ENCODE measurements at regions not wholly inside any gene's neighbourhood (a gene's known extent, or its start where the extent isn't known, plus 50 kb on each side); places are given as distances from the start of the nearest gene placed in this dataset.

DNA sequence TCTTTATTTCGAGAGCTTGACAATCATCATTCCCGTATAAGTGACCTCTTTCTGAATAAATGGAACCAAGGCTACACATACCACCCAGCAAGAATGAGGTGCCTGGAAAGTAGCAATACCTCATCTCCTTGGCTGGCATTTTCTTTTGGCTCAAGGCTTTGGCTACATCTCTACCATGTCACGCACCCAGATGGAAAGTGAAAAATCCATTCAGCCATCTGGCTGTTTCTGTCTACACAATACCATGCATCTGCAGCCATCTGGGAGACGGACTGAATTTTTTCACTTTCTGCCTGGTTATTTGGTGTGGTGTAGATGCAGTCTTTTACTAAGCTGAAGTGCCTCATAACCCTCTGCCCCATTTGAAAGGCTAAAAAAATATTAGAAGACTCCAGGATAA lies 566.9 kb downstream of the BCL11A start:
- Mint-ChIP-seq H3K36me3 (ENCODE audit: insufficient read depth) (no peaks in the 10 kb centered on the region), H3K9me3 (no peaks in the 10 kb centered on the region), H3K27ac (no peak overlapping the region), H3K27me3 (no peaks in the 10 kb centered on the region), H3K4me3 (no peak overlapping the region), H3K4me1 (ENCODE audit: low read depth in 2 of 2) (no peaks in the 10 kb centered on the region)
- ATAC-seq (replicated peaks) (no peak), DNase-seq (no peak)

DNA sequence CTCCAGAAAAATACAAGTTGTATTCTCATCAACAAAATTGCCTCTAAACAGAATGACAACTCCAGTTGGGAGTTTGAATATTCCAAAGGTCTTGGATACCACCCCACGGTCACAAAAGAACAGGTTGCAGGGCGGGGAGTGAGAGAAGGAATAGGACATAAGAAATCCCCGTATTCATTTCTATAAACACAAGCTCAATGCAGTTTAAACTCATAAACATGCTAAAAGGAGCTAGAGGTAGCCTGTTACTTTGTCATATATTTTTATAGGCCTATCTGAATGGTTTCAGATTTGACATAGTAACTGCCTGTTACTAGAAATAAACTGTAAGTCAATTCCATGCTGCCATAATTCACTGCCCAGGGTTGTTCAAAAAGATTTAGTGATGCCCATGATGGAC lies 567.5 kb downstream of the BCL11A start:
- H3K27ac Mint-ChIP-seq, result no peak overlapping the region
- no peak overlapping the region for H3K4me3 Mint-ChIP-seq

GRCh38 chr2:59974051-59974766 lies 579.2 kb downstream of the BCL11A start:
- no peak for ATAC-seq (replicated peaks)
- H3K27ac Mint-ChIP-seq, result no peak overlapping the region
- no peak for DNase-seq

More for the DNA sequence above, 567.5 kb downstream of the BCL11A start:
- Mint-ChIP-seq H3K27me3 (no peaks in the 10 kb centered on the region), H3K9me3 (no peaks in the 10 kb centered on the region), H3K36me3 (ENCODE audit: insufficient read depth) (no peaks in the 10 kb centered on the region), H3K4me1 (ENCODE audit: low read depth in 2 of 2) (no peaks in the 10 kb centered on the region)
- ATAC-seq (replicated peaks) (no peak), DNase-seq (no peak)

GRCh38 chr2:59969161-59969560 lies 584.3 kb downstream of the BCL11A start:
- DNase-seq, result no peak
- H3K4me3 Mint-ChIP-seq, result no peak overlapping the region
- ATAC-seq (replicated peaks), result no peak
- H3K36me3 Mint-ChIP-seq (ENCODE audit: insufficient read depth), result no peaks in the 10 kb centered on the region
- no peaks in the 10 kb centered on the region for H3K27me3 Mint-ChIP-seq
- no peak overlapping the region for H3K27ac Mint-ChIP-seq
- no peaks in the 10 kb centered on the region for H3K9me3 Mint-ChIP-seq
- H3K4me1 Mint-ChIP-seq (ENCODE audit: low read depth in 2 of 2), result no peaks in the 10 kb centered on the region

More at GRCh38 chr2:59974051-59974766, 579.2 kb downstream of the BCL11A start:
- Mint-ChIP-seq H3K4me3 (no peak overlapping the region), H3K4me1 (ENCODE audit: low read depth in 2 of 2) (no peaks in the 10 kb centered on the region), H3K27me3 (no peaks in the 10 kb centered on the region), H3K9me3 (peaks cover 0 to 5% of the 10 kb centered on the region in 2 donors), H3K36me3 (ENCODE audit: insufficient read depth) (no peaks in the 10 kb centered on the region)

- Mint-ChIP-seq H3K27ac (no peak overlapping the region), H3K27me3 (no peaks in the 10 kb centered on the region), H3K9me3 (no peaks in the 10 kb centered on the region), H3K4me1 (ENCODE audit: low read depth in 2 of 2) (no peaks in the 10 kb centered on the region), H3K4me3 (no peak overlapping the region), H3K36me3 (ENCODE audit: insufficient read depth) (no peaks in the 10 kb centered on the region)
- no peak for ATAC-seq (replicated peaks)
- no peak for DNase-seq
Observed at GRCh38 chr2:59968441-59968840, 585.0 kb downstream of the BCL11A start.

GRCh38 chr2:59967691-59968090 lies 585.8 kb downstream of the BCL11A start:
- H3K36me3 Mint-ChIP-seq (ENCODE audit: insufficient read depth), result no peaks in the 10 kb centered on the region
- H3K27me3 Mint-ChIP-seq, result no peaks in the 10 kb centered on the region
- no peak for DNase-seq
- H3K9me3 Mint-ChIP-seq, result no peaks in the 10 kb centered on the region
- no peak overlapping the region for H3K4me3 Mint-ChIP-seq
- H3K4me1 Mint-ChIP-seq (ENCODE audit: low read depth in 2 of 2), result no peaks in the 10 kb centered on the region
- no peak for ATAC-seq (replicated peaks)
- H3K27ac Mint-ChIP-seq, result no peak overlapping the region

DNA sequence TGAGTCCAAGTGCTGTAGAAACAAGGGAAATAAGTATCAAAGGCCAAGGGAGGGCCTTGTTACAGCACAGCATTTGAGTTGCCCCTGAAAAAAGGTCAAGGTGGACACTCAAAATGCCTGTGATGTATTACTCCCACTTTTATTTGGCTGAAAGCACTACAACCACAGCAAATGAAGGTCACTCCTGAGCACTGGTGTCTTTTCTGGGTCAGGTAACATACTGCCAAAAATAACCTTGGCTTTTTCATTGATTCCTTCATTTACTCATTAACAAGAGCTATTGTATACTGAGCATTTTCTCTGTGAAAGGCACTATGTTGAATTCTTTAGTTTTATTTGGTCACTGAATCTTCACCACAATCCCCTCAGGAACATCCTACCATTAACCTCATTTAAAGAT lies 590.3 kb downstream of the BCL11A start:
- no peaks in the 10 kb centered on the region for H3K4me1 Mint-ChIP-seq (ENCODE audit: low read depth in 2 of 2)
- H3K27ac Mint-ChIP-seq, result no peak overlapping the region
- no peaks in the 10 kb centered on the region for H3K36me3 Mint-ChIP-seq (ENCODE audit: insufficient read depth)
- DNase-seq (no peak), ATAC-seq (replicated peaks) (no peak)
- no peaks in the 10 kb centered on the region for H3K9me3 Mint-ChIP-seq
- no peak overlapping the region for H3K4me3 Mint-ChIP-seq
- no peaks in the 10 kb centered on the region for H3K27me3 Mint-ChIP-seq

GRCh38 chr2:59961746-59962145 lies 591.7 kb downstream of the BCL11A start:
- Mint-ChIP-seq H3K4me1 (ENCODE audit: low read depth in 2 of 2) (no peaks in the 10 kb centered on the region), H3K4me3 (no peak overlapping the region), H3K27ac (no peak overlapping the region), H3K27me3 (no peaks in the 10 kb centered on the region), H3K36me3 (ENCODE audit: insufficient read depth) (no peaks in the 10 kb centered on the region), H3K9me3 (no peaks in the 10 kb centered on the region)
- ATAC-seq (replicated peaks) (no peak), DNase-seq (no peak)

- Mint-ChIP-seq H3K27me3 (no peaks in the 10 kb centered on the region), H3K4me3 (no peak overlapping the region), H3K4me1 (ENCODE audit: low read depth in 2 of 2) (no peaks in the 10 kb centered on the region), H3K9me3 (peaks cover 0 to 2% of the 10 kb centered on the region in 2 donors), H3K27ac (no peak overlapping the region), H3K36me3 (ENCODE audit: insufficient read depth) (no peaks in the 10 kb centered on the region)
- DNase-seq (no peak), ATAC-seq (replicated peaks) (no peak)
Observed at GRCh38 chr2:59959944-59960343, 593.5 kb downstream of the BCL11A start.

DNA sequence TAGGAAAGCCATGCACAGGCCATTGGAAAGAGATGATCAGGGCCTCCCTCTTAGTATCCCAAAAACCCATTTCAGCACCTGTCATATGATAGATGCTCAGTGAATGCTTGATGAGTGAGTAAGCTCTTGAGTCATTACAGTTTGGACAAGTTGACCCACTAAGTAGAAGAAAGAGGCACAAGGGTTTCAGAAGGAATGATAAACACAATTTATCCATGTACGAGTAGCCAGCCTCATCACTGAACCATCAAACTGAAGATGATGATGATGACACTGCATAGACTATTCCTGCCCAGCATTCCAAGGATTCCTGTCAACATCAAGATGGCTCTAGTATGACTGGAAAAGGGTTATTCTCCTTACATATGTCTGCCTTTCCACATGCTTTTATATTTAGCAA lies 596.0 kb downstream of the BCL11A start:
- H3K9me3 Mint-ChIP-seq, result peaks cover under 1 to 2% of the 10 kb centered on the region in 2 donors
- no peak overlapping the region for H3K4me3 Mint-ChIP-seq
- H3K4me1 Mint-ChIP-seq (ENCODE audit: low read depth in 2 of 2), result no peaks in the 10 kb centered on the region
- no peaks in the 10 kb centered on the region for H3K36me3 Mint-ChIP-seq (ENCODE audit: insufficient read depth)
- no peaks in the 10 kb centered on the region for H3K27me3 Mint-ChIP-seq
- no peak for ATAC-seq (replicated peaks)
- no peak for DNase-seq
- no peak overlapping the region for H3K27ac Mint-ChIP-seq

DNA sequence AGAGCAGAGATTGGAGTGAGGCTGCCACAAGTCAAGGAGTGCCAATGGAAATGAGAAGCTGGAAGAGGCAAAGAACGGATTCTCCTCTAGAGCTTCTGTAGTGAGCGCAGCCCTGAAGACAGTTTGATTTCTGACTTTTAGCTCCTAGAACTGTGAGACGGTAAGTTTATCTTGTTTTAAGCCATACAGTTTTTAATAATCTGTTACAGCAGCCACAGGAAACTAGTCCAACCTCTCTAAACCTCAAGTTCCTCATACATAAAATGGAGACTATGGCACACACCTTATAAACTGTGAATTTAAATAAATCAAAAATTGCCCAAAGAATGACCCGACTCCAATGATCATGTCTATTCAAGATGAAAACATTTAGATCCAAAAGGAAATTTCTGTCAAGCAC lies 596.5 kb downstream of the BCL11A start:
- Mint-ChIP-seq H3K36me3 (ENCODE audit: insufficient read depth) (no peaks in the 10 kb centered on the region), H3K4me1 (ENCODE audit: low read depth in 2 of 2) (no peaks in the 10 kb centered on the region), H3K27me3 (no peaks in the 10 kb centered on the region), H3K4me3 (no peak overlapping the region), H3K9me3 (peaks cover 2 to 6% of the 10 kb centered on the region in 2 donors), H3K27ac (no peak overlapping the region)
- DNase-seq, result no peak
- ATAC-seq (replicated peaks), result no peak

DNA sequence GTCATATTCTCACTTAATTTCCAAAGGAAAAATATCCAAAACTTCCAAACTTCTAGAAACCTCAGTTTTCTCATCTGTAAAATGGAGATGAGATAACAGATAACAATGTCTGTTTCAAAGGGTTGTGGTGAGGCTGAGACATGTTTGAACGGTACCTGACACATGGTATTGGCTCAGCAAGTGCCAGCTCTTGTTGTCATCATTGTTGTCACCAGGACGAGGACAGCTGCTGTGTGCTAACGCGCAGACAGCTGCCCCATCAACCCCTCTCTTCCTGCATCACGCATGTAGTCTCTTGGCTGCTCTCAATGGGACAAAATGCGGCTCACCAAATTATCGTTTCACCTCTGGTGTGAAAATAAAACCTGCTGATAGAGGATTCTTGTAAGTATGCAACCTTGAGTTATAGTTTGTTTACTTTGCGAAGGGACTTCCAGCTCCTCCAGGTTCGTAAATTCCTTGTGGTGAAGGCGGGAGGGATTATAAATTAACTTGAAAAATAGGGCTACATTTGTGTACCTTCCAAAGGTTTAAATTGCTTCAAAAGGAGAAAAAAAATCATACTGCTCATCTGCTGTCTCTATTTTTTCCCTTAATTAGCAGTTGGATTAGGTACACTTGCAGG lies 605.4 kb downstream of the BCL11A start:
- ATAC-seq (replicated peaks), result no peak
- H3K4me3 Mint-ChIP-seq, result no peak overlapping the region
- no peak for DNase-seq
- no peak overlapping the region for H3K27ac Mint-ChIP-seq
- H3K27me3 Mint-ChIP-seq, result no peaks in the 10 kb centered on the region
- H3K4me1 Mint-ChIP-seq (ENCODE audit: low read depth in 2 of 2), result no peaks in the 10 kb centered on the region
- no peaks in the 10 kb centered on the region for H3K36me3 Mint-ChIP-seq (ENCODE audit: insufficient read depth)
- H3K9me3 Mint-ChIP-seq, result peaks cover 0 to 9% of the 10 kb centered on the region in 2 donors

DNA sequence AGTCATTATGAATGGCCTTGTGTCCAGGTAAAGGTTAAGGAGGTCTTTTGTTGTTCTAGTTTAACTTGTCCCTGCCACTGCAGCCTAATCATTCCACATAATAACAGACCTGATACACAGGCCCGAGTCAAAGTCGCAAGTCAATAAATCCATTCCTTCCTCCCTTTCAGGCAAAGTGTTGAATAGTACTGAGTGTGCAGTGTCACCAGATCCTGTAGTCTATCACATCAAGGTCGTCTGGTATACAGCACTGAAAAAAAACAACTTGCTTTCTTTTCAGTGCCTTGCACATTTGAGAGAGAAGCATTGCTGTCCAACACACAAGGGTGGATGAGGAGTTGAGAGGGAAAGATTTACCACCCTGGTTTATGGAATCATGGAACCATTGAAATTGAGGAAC lies 606.2 kb downstream of the BCL11A start:
- Mint-ChIP-seq H3K9me3 (peaks cover 0 to 6% of the 10 kb centered on the region in 2 donors), H3K27me3 (no peaks in the 10 kb centered on the region), H3K4me3 (no peak overlapping the region), H3K36me3 (ENCODE audit: insufficient read depth) (no peaks in the 10 kb centered on the region), H3K4me1 (ENCODE audit: low read depth in 2 of 2) (no peaks in the 10 kb centered on the region), H3K27ac (no peak overlapping the region)
- no peak for DNase-seq
- ATAC-seq (replicated peaks), result no peak

- H3K36me3 Mint-ChIP-seq (ENCODE audit: insufficient read depth), result no peaks in the 10 kb centered on the region
Observed at GRCh38 chr2:59939236-59939635, 614.2 kb downstream of the BCL11A start.

More at GRCh38 chr2:59939236-59939635, 614.2 kb downstream of the BCL11A start:
- H3K9me3 Mint-ChIP-seq, result peaks cover 7 to 9% of the 10 kb centered on the region in 2 donors
- no peak overlapping the region for H3K27ac Mint-ChIP-seq
- H3K4me1 Mint-ChIP-seq (ENCODE audit: low read depth in 2 of 2), result no peaks in the 10 kb centered on the region
- no peak for ATAC-seq (replicated peaks)
- no peak overlapping the region for H3K4me3 Mint-ChIP-seq
- no peak for DNase-seq
- H3K27me3 Mint-ChIP-seq, result no peaks in the 10 kb centered on the region
